OCI-LY1 (cell line): ENCODE measurements at regions not wholly inside any gene's neighbourhood (a gene's known extent, or its start where the extent isn't known, plus 50 kb on each side); places are given as distances from the start of the nearest gene placed in this dataset.

Experiments used
- CTCF ChIP-seq: fragments of 200-600 bp; sonication (generic), shearing (Covaris generic); IDR thresholded peaks from 2 replicates; pipeline ENCODE4 v1.5.1; 2017; ENCODE audit warnings: mild to moderate bottlenecking, antibody characterized with exemption, low read length, moderate library complexity, mixed read lengths
- EZH2 ChIP-seq: fragments of 200-600 bp; sonication (generic), shearing (Covaris generic); IDR thresholded peaks from 2 replicates; pipeline ENCODE4 v1.8.0; 2017; ENCODE audit warnings: borderline replicate concordance, mixed run types, mild to moderate bottlenecking, antibody characterized with exemption, low read length, moderate library complexity, mixed read lengths

- no peak for TF ChIP-seq CTCF
- TF ChIP-seq EZH2 = no peak
These were observed 109.3 kb upstream of the MAP4K3 start for GRCh38 chr2:39546409-39546808.
